D721Med (cell line): ENCODE measurements at regions not wholly inside any gene's neighbourhood (a gene's known extent, or its start where the extent isn't known, plus 50 kb on each side); places are given as distances from the start of the nearest gene placed in this dataset.

Experiments used
- DNase-seq: peaks from one replicate; pipeline ENCODE4 v3.0.0; 2011; ENCODE audit warnings: low spot score; ENCODE audit not compliant: insufficient read length
- FAIRE-seq: peaks from 2 replicates; lab custom pipeline; 2011; peaks lifted over from hg19 to GRCh38; lab: Jason Lieb, UNC
- CTCF ChIP-seq: IDR thresholded peaks from 2 replicates; pipeline ENCODE4 v1.5.1; 2012; ENCODE audit warnings: mild to moderate bottlenecking, control low read depth; ENCODE audit not compliant: insufficient read depth; ENCODE audit errors: missing control alignments

DNA sequence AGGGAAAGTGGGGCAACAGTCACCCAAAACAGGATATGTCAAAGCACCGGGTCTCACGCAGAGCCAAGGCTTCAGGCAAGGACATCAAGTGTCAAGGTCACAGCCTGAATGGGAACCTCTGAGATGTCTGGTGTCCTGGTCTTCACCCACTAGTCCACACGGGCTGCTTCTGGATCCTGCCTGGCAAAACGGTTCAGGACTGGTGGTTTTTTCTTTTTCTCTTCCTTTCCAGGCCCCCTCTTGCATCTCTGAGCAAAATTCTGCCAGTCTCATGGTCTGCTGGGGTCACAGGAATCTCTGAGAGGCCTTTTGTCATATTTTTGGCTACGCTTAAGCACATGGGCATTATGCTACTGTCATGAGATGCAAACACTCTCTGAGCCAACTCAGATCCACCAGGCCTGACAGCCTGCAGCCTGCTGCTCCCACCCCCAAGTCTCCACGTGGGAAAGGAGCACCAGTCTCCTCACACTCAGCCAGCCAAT, 518.2 kb upstream of the ZEB2 start:
- TF ChIP-seq CTCF: no peak
- FAIRE-seq (no peak), DNase-seq (no peak)

DNA sequence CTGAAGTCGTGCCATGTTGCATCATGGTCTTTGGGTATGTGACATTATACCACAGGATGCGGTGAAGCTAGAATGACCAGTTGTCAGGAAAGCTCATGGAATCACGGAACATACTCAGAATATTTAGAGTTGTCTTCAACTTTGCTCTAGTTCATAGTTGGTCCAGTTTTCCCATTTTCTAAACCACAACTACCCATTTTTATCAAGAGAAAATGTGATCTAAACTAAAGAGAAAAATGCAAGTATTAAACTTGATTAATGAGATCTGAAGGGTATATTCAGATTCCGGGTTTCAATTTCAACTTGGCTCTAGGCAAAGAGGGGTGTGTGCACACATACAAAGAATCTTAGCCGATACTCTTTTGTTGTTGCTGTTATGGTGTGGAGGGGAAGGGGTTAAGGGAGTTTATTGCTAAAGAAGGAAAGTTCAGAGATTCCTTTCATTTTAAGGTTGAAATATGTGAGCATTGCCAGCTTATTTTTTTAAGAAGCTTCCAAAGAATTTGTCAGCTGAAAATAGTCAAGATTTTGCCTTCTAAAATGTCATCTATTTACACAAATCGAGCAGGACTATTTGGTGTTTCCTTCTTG, 516.6 kb upstream of the ZEB2 start:
- no peak for DNase-seq
- no peak for FAIRE-seq

GRCh38 chr2:145034511-145034910, 514.6 kb upstream of the ZEB2 start:
- no peak for FAIRE-seq
- no peak for TF ChIP-seq CTCF
- DNase-seq: no peak

More for the DNA sequence above, 516.6 kb upstream of the ZEB2 start:
- no peak for TF ChIP-seq CTCF

- FAIRE-seq: no peak
- DNase-seq: no peak
- no peak for TF ChIP-seq CTCF
Observed at GRCh38 chr2:145033438-145033837, 513.5 kb upstream of the ZEB2 start.

- FAIRE-seq: no peak
- no peak for DNase-seq
- no peak for TF ChIP-seq CTCF
Observed at GRCh38 chr2:145032791-145033190, 512.9 kb upstream of the ZEB2 start.

DNA sequence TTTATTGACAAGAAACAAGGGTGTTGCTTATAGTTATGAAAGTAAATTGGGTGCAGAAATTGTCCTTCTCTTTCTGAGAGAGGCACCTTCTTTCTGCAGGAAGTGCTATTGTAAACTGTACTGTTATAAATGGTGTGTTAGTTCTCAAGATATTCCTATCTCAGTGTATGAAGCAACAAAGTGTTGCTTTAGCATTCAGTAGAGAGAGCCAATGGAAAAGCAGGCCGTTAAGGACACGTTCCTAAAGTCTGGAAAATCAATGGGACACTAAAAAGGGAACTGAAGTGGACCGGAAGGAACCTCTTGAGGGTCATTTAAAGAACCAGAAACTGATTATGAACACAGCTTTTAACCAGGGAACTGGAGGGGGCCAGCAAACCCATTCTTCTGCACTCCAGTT, 510.0 kb upstream of the ZEB2 start:
- TF ChIP-seq CTCF: no peak
- FAIRE-seq: no peak
- DNase-seq: no peak

- no peak for FAIRE-seq
- no peak for DNase-seq
- no peak for TF ChIP-seq CTCF
Observed at GRCh38 chr2:145029081-145029480, 509.2 kb upstream of the ZEB2 start.
